ENCODE measurements at regions not wholly inside any gene's neighbourhood (a gene's known extent, or its start where the extent isn't known, plus 50 kb on each side); places are given as distances from the start of the nearest gene placed in this dataset.

DNA sequence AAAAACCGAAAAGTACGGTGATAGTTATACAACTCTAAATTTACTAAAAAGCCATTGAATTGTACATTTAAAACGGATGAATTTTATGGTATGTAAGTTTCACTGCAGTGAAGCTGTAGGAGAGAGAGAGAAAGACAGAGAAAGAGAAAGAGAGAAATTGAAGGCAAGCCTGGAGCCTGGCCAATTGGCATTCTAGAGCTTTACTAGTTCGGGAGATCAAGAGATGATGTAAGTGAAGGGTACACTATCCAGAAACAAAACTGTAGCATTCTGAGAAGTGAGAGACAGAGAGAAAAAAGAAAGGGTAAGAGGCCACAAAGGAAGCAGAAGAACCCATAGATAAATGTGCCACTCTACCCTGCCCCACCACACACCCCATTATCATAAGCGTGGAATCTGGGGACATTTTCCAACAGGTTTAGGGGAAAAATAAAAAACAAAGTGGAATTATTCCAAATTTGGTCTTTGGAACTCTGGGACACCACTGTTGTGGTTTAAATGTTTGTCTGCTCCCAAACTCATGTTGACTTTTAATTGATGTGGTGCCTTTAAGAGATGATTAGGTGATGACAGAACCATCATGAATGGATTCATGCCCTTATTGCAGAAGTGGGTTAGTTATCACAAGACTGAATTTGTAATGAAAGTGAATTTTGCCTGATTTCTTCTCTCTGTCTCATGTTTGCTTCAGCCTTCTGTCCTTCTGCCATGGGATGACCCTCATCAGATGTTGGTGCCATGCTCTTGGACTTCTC is 123.0 kb upstream of the PLS3 start:
- peaks cover 0 to 5% (median 0%) of the 10 kb centered on the region in 7 donors for H3K27me3 ChIP-seq (replicated peaks in 1 of 7)
- intact Hi-C loops (cut with DNase I; ENCODE audit: low total_unique reads): no loop called here
- H3K36me3 ChIP-seq: no peaks in the 10 kb centered on the region
- TF ChIP-seq POLR2A (IDR thresholded peaks at IDR 0.05) (no peak), POLR2AphosphoS5 (IDR thresholded peaks at IDR 0.05) (no peak)
- TF ChIP-seq, protein P1, sequence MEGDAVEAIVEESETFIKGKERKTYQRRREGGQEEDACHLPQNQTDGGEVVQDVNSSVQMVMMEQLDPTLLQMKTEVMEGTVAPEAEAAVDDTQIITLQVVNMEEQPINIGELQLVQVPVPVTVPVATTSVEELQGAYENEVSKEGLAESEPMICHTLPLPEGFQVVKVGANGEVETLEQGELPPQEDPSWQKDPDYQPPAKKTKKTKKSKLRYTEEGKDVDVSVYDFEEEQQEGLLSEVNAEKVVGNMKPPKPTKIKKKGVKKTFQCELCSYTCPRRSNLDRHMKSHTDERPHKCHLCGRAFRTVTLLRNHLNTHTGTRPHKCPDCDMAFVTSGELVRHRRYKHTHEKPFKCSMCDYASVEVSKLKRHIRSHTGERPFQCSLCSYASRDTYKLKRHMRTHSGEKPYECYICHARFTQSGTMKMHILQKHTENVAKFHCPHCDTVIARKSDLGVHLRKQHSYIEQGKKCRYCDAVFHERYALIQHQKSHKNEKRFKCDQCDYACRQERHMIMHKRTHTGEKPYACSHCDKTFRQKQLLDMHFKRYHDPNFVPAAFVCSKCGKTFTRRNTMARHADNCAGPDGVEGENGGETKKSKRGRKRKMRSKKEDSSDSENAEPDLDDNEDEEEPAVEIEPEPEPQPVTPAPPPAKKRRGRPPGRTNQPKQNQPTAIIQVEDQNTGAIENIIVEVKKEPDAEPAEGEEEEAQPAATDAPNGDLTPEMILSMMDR (IDR thresholded peaks at IDR 0.05 in 8 of 11, conservative IDR thresholded peaks at IDR 0.05 in 3 of 11): no peak
- H3K27ac ChIP-seq: no peak overlapping the region
- WGBS, 5 donors: 81 to 92% (median 87%) methylated on average over 5 of the region's 5 CpGs
- no peaks in the 10 kb centered on the region for H3K9me3 ChIP-seq
- no peak overlapping the region for H3K4me3 ChIP-seq
- H3K4me1 ChIP-seq: no peaks in the 10 kb centered on the region
- DNase-seq: no peak

DNA sequence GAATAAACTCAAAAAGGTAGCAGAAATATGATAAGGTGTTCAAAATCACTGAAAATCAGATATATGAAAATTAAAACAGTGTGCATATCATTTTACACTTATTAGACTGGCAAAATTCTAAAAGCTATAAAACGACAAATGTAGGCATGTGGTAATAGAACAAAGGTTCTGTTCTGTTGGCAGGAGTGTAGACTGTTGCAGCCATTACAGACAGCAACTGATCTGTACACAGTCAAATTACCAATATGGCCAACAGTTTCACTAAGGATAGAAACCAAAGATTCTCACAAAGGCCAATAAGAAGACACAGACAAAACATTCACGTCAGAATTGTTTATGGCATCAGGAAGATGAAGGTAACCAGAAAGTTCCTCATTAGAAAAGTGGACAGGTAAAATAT is 112.8 kb upstream of the PLS3 start:
- Histone ChIP-seq H3K4me3 (no peak overlapping the region), H3K4me1 (peaks cover 0 to 4% (median 0%) of the 10 kb centered on the region in 6 donors), H3K27ac (peak overlapping the region in 1 of 8 donors; percentile 75), H3K36me3 (no peaks in the 10 kb centered on the region), H3K27me3 (replicated peaks in 1 of 7) (no peaks in the 10 kb centered on the region), H3K9me3 (no peaks in the 10 kb centered on the region)
- intact Hi-C loops (cut with DNase I; ENCODE audit: low total_unique reads): no loop called here
- no peak for DNase-seq
- WGBS, 5 donors: 70 to 88% (median 78%) methylated on average over 2 of the region's 2 CpGs
- no peak for TF ChIP-seq POLR2AphosphoS5 (IDR thresholded peaks at IDR 0.05)
- no peak for TF ChIP-seq POLR2A (IDR thresholded peaks at IDR 0.05)
- TF ChIP-seq, protein P1 (IDR thresholded peaks at IDR 0.05 in 8 of 11, conservative IDR thresholded peaks at IDR 0.05 in 3 of 11): no peak

DNA sequence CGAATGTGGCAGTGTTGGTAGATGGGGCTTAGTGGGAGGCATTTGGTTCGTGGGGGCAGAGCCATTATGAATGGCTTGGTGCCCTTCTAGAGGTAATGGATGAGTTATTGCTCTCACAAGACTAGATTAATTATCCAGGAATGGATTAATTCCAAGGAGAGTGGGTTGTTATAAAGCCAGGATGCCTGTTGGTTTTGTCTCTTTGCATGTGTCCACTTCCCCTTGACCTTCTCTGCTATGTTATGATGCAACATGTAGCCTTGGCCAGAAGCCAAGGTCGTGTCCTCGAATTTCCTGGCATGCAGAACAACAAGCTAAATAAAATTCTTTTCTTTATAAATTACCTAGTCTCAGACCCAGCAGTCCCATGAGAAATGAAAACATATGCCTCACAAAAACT is 111.2 kb upstream of the PLS3 start:
- no peaks in the 10 kb centered on the region for H3K36me3 ChIP-seq
- no peak for DNase-seq
- no peak overlapping the region for H3K4me3 ChIP-seq
- peaks cover 0 to 4% (median 0%) of the 10 kb centered on the region in 6 donors for H3K4me1 ChIP-seq
- H3K27ac ChIP-seq: peak overlapping the region in 7 of 8 donors; percentile 22 to 75 (median 60)
- H3K9me3 ChIP-seq: no peaks in the 10 kb centered on the region
- TF ChIP-seq POLR2A (IDR thresholded peaks at IDR 0.05) (no peak), POLR2AphosphoS5 (IDR thresholded peaks at IDR 0.05) (peak in 1 of 3 donors; percentile 89)
- TF ChIP-seq, protein P1 (IDR thresholded peaks at IDR 0.05 in 8 of 11, conservative IDR thresholded peaks at IDR 0.05 in 3 of 11): no peak
- no peaks in the 10 kb centered on the region for H3K27me3 ChIP-seq (replicated peaks in 1 of 7)
- 21 to 41% (median 30%) methylated on average over 4 of the region's 4 CpGs for WGBS, 5 donors
- intact Hi-C loops (cut with DNase I; ENCODE audit: low total_unique reads): no loop called here

DNA sequence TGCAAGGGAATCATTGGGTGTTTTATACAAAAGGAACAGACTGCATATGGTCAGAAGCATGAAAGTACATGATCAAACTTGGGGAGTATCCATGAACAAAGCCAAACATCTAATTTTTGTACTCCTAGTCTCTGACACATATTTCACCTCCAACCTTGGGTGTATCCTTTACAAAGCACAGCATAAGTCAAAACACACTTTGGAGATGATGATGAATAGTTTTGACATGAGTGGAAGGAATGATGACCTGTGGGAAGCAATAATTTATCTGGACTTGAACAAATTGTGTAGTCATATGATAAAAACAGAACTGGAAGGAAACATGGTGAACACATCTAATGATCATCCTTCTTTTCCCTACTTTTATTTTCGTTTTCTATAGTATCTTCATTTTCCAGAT is 108.7 kb upstream of the PLS3 start:
- no peaks in the 10 kb centered on the region for H3K9me3 ChIP-seq
- no peak for DNase-seq
- 28 to 75% (median 42%) methylated on average over 1 of the region's 1 CpG for WGBS, 5 donors
- peaks cover 0 to 4% (median 0%) of the 10 kb centered on the region in 6 donors for H3K4me1 ChIP-seq
- intact Hi-C loops (cut with DNase I; ENCODE audit: low total_unique reads): no loop called here
- TF ChIP-seq POLR2AphosphoS5 (IDR thresholded peaks at IDR 0.05) (no peak), POLR2A (IDR thresholded peaks at IDR 0.05) (no peak)
- peak overlapping the region in 7 of 8 donors; percentile 47 to 75 (median 51) for H3K27ac ChIP-seq
- H3K36me3 ChIP-seq: no peaks in the 10 kb centered on the region
- no peak overlapping the region for H3K4me3 ChIP-seq
- H3K27me3 ChIP-seq (replicated peaks in 1 of 7): peaks cover 0 to 9% (median 0%) of the 10 kb centered on the region in 7 donors

Measured in spleen (tissue), 11 donors.